Inferior parietal cortex (tissue), 1 donor: ENCODE measurements at regions not wholly inside any gene's neighbourhood (a gene's known extent, or its start where the extent isn't known, plus 50 kb on each side); places are given as distances from the start of the nearest gene placed in this dataset.

Experiments used
- DNase-seq: peaks from one replicate; pipeline ENCODE4 v3.0.0-alpha.2; 2016; ENCODE audit errors: extremely low spot score

- DNase-seq = no peak
Measured at GRCh38 chr2:134200036-134200618, 53.7 kb upstream of the MGAT5 start.

GRCh38 chr2:134201533-134201932, 52.3 kb upstream of the MGAT5 start:
- DNase-seq = no peak

- no peak for DNase-seq
Measured at GRCh38 chr2:134202371-134202770, 51.5 kb upstream of the MGAT5 start.

- no peak for DNase-seq
Measured at GRCh38 chr2:134203175-134203574, 50.7 kb upstream of the MGAT5 start.
